K562 (cell line): ENCODE measurements at regions not wholly inside any gene's neighbourhood (a gene's known extent, or its start where the extent isn't known, plus 50 kb on each side); places are given as distances from the start of the nearest gene placed in this dataset.

Source experiments
- ATAC-seq: fragments of 200-7000 bp; cut with Tn5 transposase; 3 replicates; pipeline ENCODE4 v1.9.1; 2020; ENCODE audit warnings: moderate library complexity
- BruUV-seq: library from RNA; stranded (reverse); fragments of 400-500 nt; replicated peaks from 2 replicates; lab custom pipeline; 2021; lab: Mats Ljungman, UMichigan
- CTCF ChIA-PET: fragments of 300-600 bp; formaldehyde crosslinking; extraction: SDS; loops from one replicate; lab custom pipeline; 2021; ENCODE audit warnings: low intra/inter-chr PET ratio; lab: Yijun Ruan, JAX
- POLR2A ChIA-PET: fragments of 300-600, 350-650 bp; sonication (Branson Sonifier 250); formaldehyde crosslinking; extraction: SDS; loops from one replicate; lab custom pipeline; 2021; ENCODE audit warnings: antibody characterized with exemption, inconsistent platforms; lab: Yijun Ruan, JAX
- DNase-seq, 4 experiments: peaks; one replicate each; pipeline versions ENCODE4 v3.0.0 to v3.0.0-alpha.2; 2011 to 2018; ENCODE audit warnings: low spot score in 3 of 4, mixed read lengths in 3 of 4; ENCODE audit errors: extremely low read depth in 1 of 4
- FAIRE-seq: peaks from 2 replicates; lab custom pipeline; 2011; peaks lifted over from hg19 to GRCh38; lab: Jason Lieb, UNC
- H2AFZ ChIP-seq: 2 replicates; pipeline ENCODE4 v1.6.0; 2011; ENCODE audit warnings: low read depth, low read length, control low read depth, inconsistent platforms
- H3K27ac ChIP-seq: fragments of 200-600 bp; 3 replicates; pipeline ENCODE4 v1.8.0; 2011; ENCODE audit warnings: low read depth, mild to moderate bottlenecking, control low read depth, inconsistent platforms, low read length, moderate library complexity, mixed read lengths; ENCODE audit errors: extremely low read depth
- H3K27me3 ChIP-seq, 2 experiments: fragments of 300-600 bp in 1 of 2; 2 replicates in 1 of 2; 3 replicates in 1 of 2; pipeline versions ENCODE4 v1.6.0 to v1.8.0; 2011; ENCODE audit warnings: inconsistent platforms in 2 of 2, low read length in 2 of 2, mild to moderate bottlenecking in 1 of 2, mixed read lengths in 1 of 2, moderate library complexity in 1 of 2; ENCODE audit not compliant: control insufficient read depth in 2 of 2, insufficient read depth in 2 of 2
- H3K36me3 ChIP-seq: fragments of 300-600 bp; 3 replicates; pipeline ENCODE4 v1.8.0; 2011; ENCODE audit warnings: mild to moderate bottlenecking, low read length, inconsistent platforms; ENCODE audit not compliant: control insufficient read depth, insufficient read depth
- H3K4me1 ChIP-seq, 2 experiments: fragments of 200-600 bp in 1 of 2; replicated peaks in 1 of 2; 2 replicates in 1 of 2; 3 replicates in 1 of 2; pipeline versions ENCODE4 v1.5.1 to v1.8.0; 2011; ENCODE audit warnings: inconsistent platforms in 2 of 2, low read length in 2 of 2, mild to moderate bottlenecking in 1 of 2, mixed read lengths in 1 of 2, moderate library complexity in 1 of 2; ENCODE audit not compliant: control insufficient read depth in 2 of 2, insufficient read depth in 2 of 2
- H3K4me2 ChIP-seq: 2 replicates; pipeline ENCODE4 v1.6.1; 2011; ENCODE audit warnings: low read length, control low read depth, inconsistent platforms, mixed read lengths; ENCODE audit not compliant: insufficient read depth
- H3K4me3 ChIP-seq: fragments of 200-600 bp; sonication (generic), shearing (Covaris generic); 2 replicates; pipeline ENCODE4 v1.5.1; 2016; ENCODE audit warnings: control low read depth, inconsistent platforms
- H3K79me2 ChIP-seq: fragments of 200-600 bp; 3 replicates; pipeline ENCODE4 v1.8.0; 2011; ENCODE audit warnings: low read length, inconsistent platforms; ENCODE audit not compliant: control insufficient read depth, insufficient read depth
- H3K9ac ChIP-seq, 2 experiments: 2 replicates each; pipeline versions ENCODE4 v1.6.0 to v1.6.1; 2011; ENCODE audit warnings: low read depth in 2 of 2, low read length in 2 of 2, control low read depth in 1 of 2, inconsistent platforms in 1 of 2, mild to moderate bottlenecking in 1 of 2, mixed read lengths in 1 of 2; ENCODE audit not compliant: insufficient read depth in 1 of 2
- H3K9me1 ChIP-seq: one replicate; pipeline ENCODE4 v1.6.0; 2011; ENCODE audit warnings: inconsistent platforms, mild to moderate bottlenecking, low read length, moderate library complexity; ENCODE audit not compliant: control insufficient read depth, insufficient read depth
- H3K9me3 ChIP-seq: replicated peaks from 2 replicates; pipeline ENCODE4 v1.5.1; 2011; ENCODE audit warnings: low read depth, low read length, inconsistent platforms; ENCODE audit not compliant: control insufficient read depth, insufficient read depth
- H4K20me1 ChIP-seq: replicated peaks from 2 replicates; pipeline ENCODE4 v1.6.1; 2011; ENCODE audit warnings: low read length, inconsistent platforms, mixed read lengths; ENCODE audit not compliant: control insufficient read depth, insufficient read depth
- BRCA1 ChIP-seq, 2 experiments: fragments of 450-650 bp in 1 of 2; sonication (generic) in 1 of 2; formaldehyde crosslinking in 1 of 2; IDR thresholded peaks; 2 replicates each; pipeline versions ENCODE4 v1.5.0 to v1.6.1; 2017 to 2020; ENCODE audit warnings: mild to moderate bottlenecking in 1 of 2, missing genetic modification reagents in 1 of 2
- CBFB ChIP-seq: sonication (generic); formaldehyde crosslinking; IDR thresholded peaks from 2 replicates; pipeline ENCODE4 v1.4.0; 2020; ENCODE audit warnings: mild to moderate bottlenecking, missing genetic modification reagents
- ETS2 ChIP-seq: IDR thresholded peaks from 2 replicates; pipeline ENCODE4 v1.6.1; 2016; ENCODE audit warnings: borderline replicate concordance, missing genetic modification characterization, mild to moderate bottlenecking, moderate library complexity, missing compliant biosample characterization; ENCODE audit not compliant: poor library complexity, severe bottlenecking
- FOS ChIP-seq: IDR thresholded peaks from 3 replicates; pipeline ENCODE4 v1.6.1; 2011; ENCODE audit not compliant: insufficient read length; ENCODE audit errors: extremely low read depth
- ZNF518B ChIP-seq: fragments of 250-450 bp; sonication (Bioruptor Pico); IDR thresholded peaks from 2 replicates; pipeline ENCODE4 v1.5.0; 2021; ENCODE audit warnings: mild to moderate bottlenecking, moderate library complexity
- WGBS: fragments of 100-300 bp; shearing (Covaris generic); methylation state at CpG from one replicate; pipeline ENCODE4 v1.1.6; 2016; ENCODE audit warnings: low coverage, mixed read lengths; ENCODE audit not compliant: insufficient coverage; ENCODE audit errors: missing lambda C conversion rate; 5-methylcytosine and 5-hydroxymethylcytosine counted together
- in situ Hi-C: fragments of 300-500 bp; cut with MboI; formaldehyde crosslinking; loops from 4 replicates; pipeline ENCODE4 v1.15.0; 2018; ENCODE audit warnings: inconsistent platforms, mixed read lengths
- intact Hi-C: fragments of 100-400 bp; cut with micrococcal nuclease; formaldehyde crosslinking; loops from 2 replicates; pipeline ENCODE4 v1.14.2; 2022

DNA sequence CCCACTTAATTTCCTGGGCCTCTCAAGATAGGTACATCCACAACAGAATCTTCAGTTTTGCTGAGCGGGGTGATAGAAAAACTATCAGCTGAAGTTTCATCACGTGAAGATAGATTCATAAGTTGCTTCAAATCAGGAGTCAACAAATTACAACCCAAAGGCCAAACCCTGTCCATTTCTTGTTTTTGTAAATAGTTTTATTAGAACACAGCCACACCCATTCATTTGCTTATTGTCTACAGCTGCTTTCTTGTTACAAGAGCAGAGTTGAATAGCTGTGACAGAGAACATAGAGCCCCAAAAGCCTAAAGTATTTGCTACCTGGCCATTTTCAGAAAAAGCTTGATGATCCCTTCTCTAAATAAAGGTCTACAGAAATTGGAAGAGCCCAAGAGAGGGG is 300.1 kb upstream of the CDH5 start:
- CTCF ChIA-PET, result no interaction called here
- BruUV-seq, result no TSS peak
- Histone ChIP-seq H3K9ac (no peak overlapping the region), H3K4me1 (no peaks in the 10 kb centered on the region), H3K79me2 (no peaks in the 10 kb centered on the region), H3K9me3 (no peaks in the 10 kb centered on the region), H3K27me3 (no peaks in the 10 kb centered on the region), H2AFZ (no peak overlapping the region), H3K4me2 (no peak overlapping the region), H3K27ac (no peak overlapping the region), H3K4me3 (no peak overlapping the region), H3K9me1 (no peaks in the 10 kb centered on the region), H3K36me3 (no peaks in the 10 kb centered on the region), H4K20me1 (no peaks in the 10 kb centered on the region)
- DNase-seq (no peak), FAIRE-seq (no peak), ATAC-seq (no peak)
- intact Hi-C loops, result no loop called here
- 0% methylated on average over 2 of the region's 2 CpGs for WGBS
- no peak for TF ChIP-seq BRCA1 (IDR thresholded peaks at IDR 0.05)
- no peak for TF ChIP-seq BRCA1 (CRISPR knock-in tag; IDR thresholded peaks at IDR 0.05)
- POLR2A ChIA-PET, result no interaction called here
- in situ Hi-C loops, result no loop called here

DNA sequence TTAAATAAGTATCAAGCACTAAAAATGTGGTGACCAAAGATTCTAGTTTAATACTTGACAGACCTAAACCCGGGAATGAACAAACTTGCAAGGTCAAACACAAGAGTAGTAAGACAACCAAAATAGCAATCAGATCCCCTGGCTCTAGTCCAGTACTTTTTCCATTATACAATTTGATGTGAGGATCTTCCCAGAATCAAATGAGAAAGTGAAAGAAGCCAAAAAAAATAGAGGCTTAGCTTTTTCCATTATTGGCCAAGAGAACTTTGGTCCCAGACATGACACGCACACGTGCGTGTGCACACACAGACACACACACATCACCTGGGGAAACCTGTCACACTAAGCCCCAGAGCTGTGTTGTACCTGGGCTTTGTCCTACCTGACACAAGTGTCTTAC is 300.6 kb upstream of the CDH5 start:
- ChIA-PET CTCF (no interaction called here), POLR2A (interaction anchor here (0.6 kb wide), 1 partner anchor 155 kb away, joined by 3 read pairs; no protein-coding TSS in a partner anchor)
- DNase-seq, result no peak
- Histone ChIP-seq H3K79me2 (no peaks in the 10 kb centered on the region), H3K36me3 (no peaks in the 10 kb centered on the region), H3K27ac (no peak overlapping the region), H3K4me1 (no peaks in the 10 kb centered on the region), H3K9me1 (no peaks in the 10 kb centered on the region), H4K20me1 (no peaks in the 10 kb centered on the region), H2AFZ (no peak overlapping the region), H3K9me3 (no peaks in the 10 kb centered on the region), H3K4me2 (no peak overlapping the region), H3K9ac (no peak overlapping the region), H3K27me3 (no peaks in the 10 kb centered on the region), H3K4me3 (no peak overlapping the region)
- in situ Hi-C loops, result no loop called here
- no peak for ATAC-seq
- intact Hi-C loops, result no loop called here
- no peak for FAIRE-seq
- TF ChIP-seq ZNF518B (no peak), CBFB (CRISPR knock-in tag) (no peak), ETS2 (tag) (no peak), FOS (no peak)
- WGBS, result 6% methylated on average over 4 of the region's 4 CpGs
- no TSS peak for BruUV-seq
